Nephron progenitor cell (in vitro differentiated cells): ENCODE measurements at regions not wholly inside any gene's neighbourhood (a gene's known extent, or its start where the extent isn't known, plus 50 kb on each side); places are given as distances from the start of the nearest gene placed in this dataset.
A peak's percentile ranks its signal among the peaks of the same experiment; 100 is the strongest.
"Not testable (repeated sequence)": the region's sequence is repeated elsewhere in the genome, so short reads cannot be mapped to it uniquely, and the experiment has no call there.

Source experiments
- DNase-seq: peaks from one replicate; pipeline ENCODE4 v3.0.0; 2021
- H3K27ac Mint-ChIP-seq: 2 replicates; pipeline ENCODE4 v1.8.0; 2021; ENCODE audit warnings: mild to moderate bottlenecking, moderate library complexity, mixed read lengths
- H3K27me3 Mint-ChIP-seq: 2 replicates; pipeline ENCODE4 v1.8.0; 2021; ENCODE audit warnings: mild to moderate bottlenecking, low read depth, mixed read lengths; ENCODE audit not compliant: poor library complexity
- H3K36me3 Mint-ChIP-seq: 2 replicates; pipeline ENCODE4 v1.8.0; 2021; ENCODE audit warnings: low read depth, mixed read lengths
- H3K4me1 Mint-ChIP-seq: 2 replicates; pipeline ENCODE4 v1.8.0; 2021; ENCODE audit warnings: mixed read lengths
- H3K4me3 Mint-ChIP-seq: 2 replicates; pipeline ENCODE4 v1.8.0; 2021; ENCODE audit warnings: mild to moderate bottlenecking, moderate library complexity, mixed read lengths
- H3K9me3 Mint-ChIP-seq: 2 replicates; pipeline ENCODE4 v1.8.0; 2021; ENCODE audit warnings: mild to moderate bottlenecking, moderate library complexity, mixed read lengths
- CTCF ChIP-seq: fragments of 200-600 bp; sonication (generic); IDR thresholded peaks from 2 replicates; pipeline ENCODE4 v1.5.0; 2021; ENCODE audit warnings: antibody characterized with exemption

- Mint-ChIP-seq H3K4me1 (no peaks in the 10 kb centered on the region), H3K9me3 (no peaks in the 10 kb centered on the region), H3K36me3 (peaks cover 58% of the 10 kb centered on the region), H3K27me3 (no peaks in the 10 kb centered on the region), H3K4me3 (no peak overlapping the region), H3K27ac (no peak overlapping the region)
- DNase-seq = no peak
- no peak for TF ChIP-seq CTCF
Observed at GRCh38 chr7:149607683-149608082, 110.1 kb upstream of the ZNF746 start.

- no peak for TF ChIP-seq CTCF
- peaks cover 57% of the 10 kb centered on the region for H3K36me3 Mint-ChIP-seq
- no peaks in the 10 kb centered on the region for H3K9me3 Mint-ChIP-seq
- H3K27me3 Mint-ChIP-seq = no peaks in the 10 kb centered on the region
- H3K4me3 Mint-ChIP-seq = no peak overlapping the region
- H3K4me1 Mint-ChIP-seq = no peaks in the 10 kb centered on the region
- no peak for DNase-seq
- peak overlapping the region; percentile 15 for H3K27ac Mint-ChIP-seq
Observed at GRCh38 chr7:149606826-149607225, 109.2 kb upstream of the ZNF746 start.

GRCh38 chr7:149605696-149606095 lies 108.1 kb upstream of the ZNF746 start:
- H3K27me3 Mint-ChIP-seq = no peaks in the 10 kb centered on the region
- peak overlapping the region; percentile 38 for H3K27ac Mint-ChIP-seq
- H3K4me3 Mint-ChIP-seq = no peak overlapping the region
- H3K9me3 Mint-ChIP-seq = no peaks in the 10 kb centered on the region
- DNase-seq = no peak
- H3K4me1 Mint-ChIP-seq = no peaks in the 10 kb centered on the region
- peaks cover 64% of the 10 kb centered on the region for H3K36me3 Mint-ChIP-seq
- no peak for TF ChIP-seq CTCF

- no peak overlapping the region for H3K27ac Mint-ChIP-seq
- TF ChIP-seq CTCF = no peak
- H3K4me3 Mint-ChIP-seq = no peak overlapping the region
- no peak for DNase-seq
- no peaks in the 10 kb centered on the region for H3K9me3 Mint-ChIP-seq
- H3K27me3 Mint-ChIP-seq = no peaks in the 10 kb centered on the region
- H3K4me1 Mint-ChIP-seq = no peaks in the 10 kb centered on the region
- H3K36me3 Mint-ChIP-seq = peaks cover 61% of the 10 kb centered on the region
Observed at GRCh38 chr7:149604521-149604920, 106.9 kb upstream of the ZNF746 start.

- not testable (repeated sequence) for H3K27me3 Mint-ChIP-seq, H3K4me1 Mint-ChIP-seq, DNase-seq, H3K9me3 Mint-ChIP-seq, H3K27ac Mint-ChIP-seq, H3K4me3 Mint-ChIP-seq
- H3K36me3 Mint-ChIP-seq = peaks cover 49% of the 10 kb centered on the region
Observed at GRCh38 chr7:149600669-149601330, 103.2 kb upstream of the ZNF746 start.

- Mint-ChIP-seq H3K36me3 (peaks cover 47% of the 10 kb centered on the region), H3K27me3 (no peaks in the 10 kb centered on the region), H3K4me3 (no peak overlapping the region), H3K4me1 (no peaks in the 10 kb centered on the region), H3K9me3 (no peaks in the 10 kb centered on the region), H3K27ac (peak overlapping the region; percentile 36)
- no peak for DNase-seq
- no peak for TF ChIP-seq CTCF
Observed at GRCh38 chr7:149599636-149600206, 102.1 kb upstream of the ZNF746 start.
